ENCODE measurements at regions not wholly inside any gene's neighbourhood (a gene's known extent, or its start where the extent isn't known, plus 50 kb on each side); places are given as distances from the start of the nearest gene placed in this dataset.

DNA sequence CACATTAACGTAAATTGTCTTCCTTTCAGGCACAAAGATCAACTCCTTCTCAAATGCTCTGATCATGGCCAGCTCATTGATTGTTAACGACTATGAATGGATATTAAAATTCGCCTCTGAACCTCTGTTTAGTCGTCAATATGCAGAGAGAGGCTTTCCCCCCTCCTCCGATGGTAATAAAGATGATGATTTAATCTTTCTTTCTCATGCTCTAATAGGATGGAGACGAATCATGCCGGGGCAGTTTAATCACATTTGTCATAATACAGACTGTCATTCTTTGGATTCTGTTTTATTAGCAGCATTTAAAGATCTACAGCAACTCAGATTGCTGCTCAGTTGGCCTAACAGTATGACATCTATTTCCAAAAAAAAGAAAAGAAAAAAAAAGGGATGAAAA is 132.9 kb downstream of the SREK1 start:
- POLR2A ChIA-PET, result no interaction called here
- BruUV-seq (replicated peaks), result no TSS peak

More for the DNA sequence above, 132.9 kb downstream of the SREK1 start:
- DNase-seq (ENCODE audit: low read depth, low spot score) (no peak), ATAC-seq (no peak)
- no peaks in the 10 kb centered on the region for H3K36me3 ChIP-seq (ENCODE audit: control insufficient read depth in 1 of 2, insufficient read depth in 2 of 2, low read length in 2 of 2)
- no peak overlapping the region for H3K4me3 ChIP-seq (replicated peaks in 1 of 2; ENCODE audit: low read depth in 1 of 2, low read length in 2 of 2)
- intact Hi-C loops (cut with micrococcal nuclease), result no loop called here
- TF ChIP-seq SIN3A (IDR thresholded peaks at IDR 0.05; ENCODE audit: low read depth) (no peak), ZFX (IDR thresholded peaks at IDR 0.05) (no peak), EZH2phosphoT487 (IDR thresholded peaks at IDR 0.05; ENCODE audit: borderline replicate concordance) (no peak), ELF1 (IDR thresholded peaks at IDR 0.05; ENCODE audit: borderline replicate concordance, low read depth) (no peak), RAD21 (IDR thresholded peaks at IDR 0.05; ENCODE audit: low read depth) (no peak), EZH2 (IDR thresholded peaks at IDR 0.05) (no peak), POLR2A (IDR thresholded peaks at IDR 0.05; ENCODE audit: borderline replicate concordance, extremely low read depth, insufficient read depth, insufficient read length) (no peak), ZNF274 (IDR thresholded peaks at IDR 0.05; ENCODE audit: low read depth, low read length) (no peak), YY1 (IDR thresholded peaks at IDR 0.05; ENCODE audit: extremely low read depth, insufficient replicate concordance, low read depth, low read length) (no peak), JUND (IDR thresholded peaks at IDR 0.05) (no peak), CEBPB (IDR thresholded peaks at IDR 0.05; ENCODE audit: low read depth) (no peak), TCF7L2 (IDR thresholded peaks at IDR 0.05; ENCODE audit: borderline replicate concordance, extremely low read depth, insufficient read depth, insufficient read length) (no peak), FOSL1 (IDR thresholded peaks at IDR 0.05; ENCODE audit: low read depth) (no peak), SP1 (IDR thresholded peaks at IDR 0.05; ENCODE audit: low read depth) (no peak), CBX3 (IDR thresholded peaks at IDR 0.05; ENCODE audit: low read depth) (no peak)
- TF ChIP-seq, protein P1, sequence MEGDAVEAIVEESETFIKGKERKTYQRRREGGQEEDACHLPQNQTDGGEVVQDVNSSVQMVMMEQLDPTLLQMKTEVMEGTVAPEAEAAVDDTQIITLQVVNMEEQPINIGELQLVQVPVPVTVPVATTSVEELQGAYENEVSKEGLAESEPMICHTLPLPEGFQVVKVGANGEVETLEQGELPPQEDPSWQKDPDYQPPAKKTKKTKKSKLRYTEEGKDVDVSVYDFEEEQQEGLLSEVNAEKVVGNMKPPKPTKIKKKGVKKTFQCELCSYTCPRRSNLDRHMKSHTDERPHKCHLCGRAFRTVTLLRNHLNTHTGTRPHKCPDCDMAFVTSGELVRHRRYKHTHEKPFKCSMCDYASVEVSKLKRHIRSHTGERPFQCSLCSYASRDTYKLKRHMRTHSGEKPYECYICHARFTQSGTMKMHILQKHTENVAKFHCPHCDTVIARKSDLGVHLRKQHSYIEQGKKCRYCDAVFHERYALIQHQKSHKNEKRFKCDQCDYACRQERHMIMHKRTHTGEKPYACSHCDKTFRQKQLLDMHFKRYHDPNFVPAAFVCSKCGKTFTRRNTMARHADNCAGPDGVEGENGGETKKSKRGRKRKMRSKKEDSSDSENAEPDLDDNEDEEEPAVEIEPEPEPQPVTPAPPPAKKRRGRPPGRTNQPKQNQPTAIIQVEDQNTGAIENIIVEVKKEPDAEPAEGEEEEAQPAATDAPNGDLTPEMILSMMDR (IDR thresholded peaks at IDR 0.05 in 2 of 3, conservative IDR thresholded peaks at IDR 0.05 in 1 of 3; ENCODE audit: borderline replicate concordance in 1 of 3, insufficient read depth in 1 of 3, low read depth in 2 of 3, low read length in 2 of 3), result no peak
- TF ChIP-seq, protein P2, sequence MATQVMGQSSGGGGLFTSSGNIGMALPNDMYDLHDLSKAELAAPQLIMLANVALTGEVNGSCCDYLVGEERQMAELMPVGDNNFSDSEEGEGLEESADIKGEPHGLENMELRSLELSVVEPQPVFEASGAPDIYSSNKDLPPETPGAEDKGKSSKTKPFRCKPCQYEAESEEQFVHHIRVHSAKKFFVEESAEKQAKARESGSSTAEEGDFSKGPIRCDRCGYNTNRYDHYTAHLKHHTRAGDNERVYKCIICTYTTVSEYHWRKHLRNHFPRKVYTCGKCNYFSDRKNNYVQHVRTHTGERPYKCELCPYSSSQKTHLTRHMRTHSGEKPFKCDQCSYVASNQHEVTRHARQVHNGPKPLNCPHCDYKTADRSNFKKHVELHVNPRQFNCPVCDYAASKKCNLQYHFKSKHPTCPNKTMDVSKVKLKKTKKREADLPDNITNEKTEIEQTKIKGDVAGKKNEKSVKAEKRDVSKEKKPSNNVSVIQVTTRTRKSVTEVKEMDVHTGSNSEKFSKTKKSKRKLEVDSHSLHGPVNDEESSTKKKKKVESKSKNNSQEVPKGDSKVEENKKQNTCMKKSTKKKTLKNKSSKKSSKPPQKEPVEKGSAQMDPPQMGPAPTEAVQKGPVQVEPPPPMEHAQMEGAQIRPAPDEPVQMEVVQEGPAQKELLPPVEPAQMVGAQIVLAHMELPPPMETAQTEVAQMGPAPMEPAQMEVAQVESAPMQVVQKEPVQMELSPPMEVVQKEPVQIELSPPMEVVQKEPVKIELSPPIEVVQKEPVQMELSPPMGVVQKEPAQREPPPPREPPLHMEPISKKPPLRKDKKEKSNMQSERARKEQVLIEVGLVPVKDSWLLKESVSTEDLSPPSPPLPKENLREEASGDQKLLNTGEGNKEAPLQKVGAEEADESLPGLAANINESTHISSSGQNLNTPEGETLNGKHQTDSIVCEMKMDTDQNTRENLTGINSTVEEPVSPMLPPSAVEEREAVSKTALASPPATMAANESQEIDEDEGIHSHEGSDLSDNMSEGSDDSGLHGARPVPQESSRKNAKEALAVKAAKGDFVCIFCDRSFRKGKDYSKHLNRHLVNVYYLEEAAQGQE (IDR thresholded peaks at IDR 0.05; ENCODE audit: low read depth), result no peak
- TF ChIP-seq, protein P3, sequence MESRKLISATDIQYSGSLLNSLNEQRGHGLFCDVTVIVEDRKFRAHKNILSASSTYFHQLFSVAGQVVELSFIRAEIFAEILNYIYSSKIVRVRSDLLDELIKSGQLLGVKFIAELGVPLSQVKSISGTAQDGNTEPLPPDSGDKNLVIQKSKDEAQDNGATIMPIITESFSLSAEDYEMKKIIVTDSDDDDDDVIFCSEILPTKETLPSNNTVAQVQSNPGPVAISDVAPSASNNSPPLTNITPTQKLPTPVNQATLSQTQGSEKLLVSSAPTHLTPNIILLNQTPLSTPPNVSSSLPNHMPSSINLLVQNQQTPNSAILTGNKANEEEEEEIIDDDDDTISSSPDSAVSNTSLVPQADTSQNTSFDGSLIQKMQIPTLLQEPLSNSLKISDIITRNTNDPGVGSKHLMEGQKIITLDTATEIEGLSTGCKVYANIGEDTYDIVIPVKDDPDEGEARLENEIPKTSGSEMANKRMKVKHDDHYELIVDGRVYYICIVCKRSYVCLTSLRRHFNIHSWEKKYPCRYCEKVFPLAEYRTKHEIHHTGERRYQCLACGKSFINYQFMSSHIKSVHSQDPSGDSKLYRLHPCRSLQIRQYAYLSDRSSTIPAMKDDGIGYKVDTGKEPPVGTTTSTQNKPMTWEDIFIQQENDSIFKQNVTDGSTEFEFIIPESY (IDR thresholded peaks at IDR 0.05; ENCODE audit: extremely low read depth, insufficient replicate concordance, low read length), result no peak
- no peaks in the 10 kb centered on the region for H3K9me3 ChIP-seq (ENCODE audit: control insufficient read depth in 1 of 2, insufficient read depth in 1 of 2, low read depth in 1 of 2, low read length in 2 of 2)
- CTCF ChIA-PET, result no interaction called here
- H4K20me1 ChIP-seq (ENCODE audit: insufficient read depth), result no peaks in the 10 kb centered on the region
- no peaks in the 10 kb centered on the region for H3K9me2 ChIP-seq (ENCODE audit: insufficient read depth)
- H3K27ac ChIP-seq (ENCODE audit: low read depth, low read length), result no peak overlapping the region
- H3K9ac ChIP-seq (ENCODE audit: low read length), result no peak overlapping the region
- peaks cover 24% of the 10 kb centered on the region for H3K27me3 ChIP-seq (ENCODE audit: insufficient read depth, low read length)
- RAD21 ChIA-PET (ENCODE audit: low non-redundant PET in 1 of 2, low total read pairs in 2 of 2, uncharacterized antibody in 2 of 2, unreplicated experiment in 2 of 2), result no interaction called here
- no peak overlapping the region for H3K4me2 ChIP-seq (ENCODE audit: low read length)
- H2AFZ ChIP-seq (ENCODE audit: low read depth, low read length, poor library complexity, severe bottlenecking), result no peak overlapping the region
- no peaks in the 10 kb centered on the region for H3K79me2 ChIP-seq (ENCODE audit: insufficient read depth, low read length)
- H3K4me1 ChIP-seq (ENCODE audit: control insufficient read depth in 1 of 2, insufficient read depth in 2 of 2, low read length in 2 of 2), result no peaks in the 10 kb centered on the region
